ENCODE measurements at regions not wholly inside any gene's neighbourhood (a gene's known extent, or its start where the extent isn't known, plus 50 kb on each side); places are given as distances from the start of the nearest gene placed in this dataset.

DNA sequence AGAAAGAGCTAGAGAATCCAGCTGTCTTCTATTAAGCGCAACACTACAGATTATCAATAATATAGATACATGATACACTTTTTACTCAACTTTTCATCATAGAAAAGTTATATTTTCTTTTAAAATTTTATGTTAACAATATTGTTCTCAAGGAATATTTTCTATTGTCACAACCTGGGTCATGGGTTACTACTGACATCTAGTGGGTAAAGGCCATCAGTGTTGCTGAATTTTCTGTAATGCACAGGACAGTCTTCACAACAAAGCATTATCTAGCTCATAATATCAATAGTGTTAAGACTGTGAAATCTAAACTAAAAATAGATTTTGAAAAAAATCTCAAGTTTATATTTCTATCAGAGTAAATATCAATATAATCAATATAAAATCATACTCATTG, 209.8 kb downstream of the ZNF33B start:
- H3K9me3 ChIP-seq, result no peaks in the 10 kb centered on the region
- DNase-seq (no peak), ATAC-seq (no peak)
- intact Hi-C loops (cut with DNase I, micrococcal nuclease), result no loop called here
- no peak overlapping the region for H3K4me3 ChIP-seq
- no peak for TF ChIP-seq CTCF (IDR thresholded peaks at IDR 0.05)
- no peaks in the 10 kb centered on the region for H3K4me1 ChIP-seq (ENCODE audit: low read depth)
- H3K36me3 ChIP-seq (ENCODE audit: low read depth), result no peaks in the 10 kb centered on the region

DNA sequence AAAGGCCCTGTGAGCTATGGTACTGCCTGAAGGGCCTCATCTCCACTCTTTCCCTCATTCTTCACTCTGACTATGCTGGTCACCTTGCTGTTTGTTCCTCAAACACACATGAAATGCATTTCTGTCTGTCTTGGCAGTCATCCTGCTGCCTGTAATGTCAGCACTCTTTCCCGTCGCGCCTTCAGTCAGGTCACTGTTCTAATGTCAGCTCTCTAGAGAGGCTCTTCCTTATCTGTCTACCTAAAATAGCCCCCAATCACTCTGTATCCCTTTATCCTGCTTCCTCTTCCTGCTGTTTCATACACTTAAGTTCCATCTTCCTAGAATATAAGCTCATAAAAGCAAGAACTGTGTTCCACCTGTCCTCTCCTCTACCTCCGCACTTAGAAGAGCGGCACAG, 215.5 kb downstream of the ZNF33B start:
- Histone ChIP-seq H3K36me3 (ENCODE audit: low read depth) (no peaks in the 10 kb centered on the region), H3K4me1 (ENCODE audit: low read depth) (no peaks in the 10 kb centered on the region), H3K9me3 (peaks cover 16% of the 10 kb centered on the region), H3K4me3 (no peak overlapping the region)
- DNase-seq (no peak), ATAC-seq (no peak)
- TF ChIP-seq CTCF (IDR thresholded peaks at IDR 0.05), result no peak
- intact Hi-C loops (cut with DNase I, micrococcal nuclease), result no loop called here

- H3K9me3 ChIP-seq, result peaks cover 19% of the 10 kb centered on the region
- TF ChIP-seq CTCF (IDR thresholded peaks at IDR 0.05), result no peak
- no peak overlapping the region for H3K4me3 ChIP-seq
- H3K4me1 ChIP-seq (ENCODE audit: low read depth), result no peaks in the 10 kb centered on the region
- ATAC-seq (no peak), DNase-seq (no peak)
- H3K36me3 ChIP-seq (ENCODE audit: low read depth), result no peaks in the 10 kb centered on the region
- intact Hi-C loops (cut with DNase I, micrococcal nuclease), result no loop called here
Measured at GRCh38 chr10:42421812-42422211, 216.6 kb downstream of the ZNF33B start.

GRCh38 chr10:42419789-42420188, 218.6 kb downstream of the ZNF33B start:
- no peak for TF ChIP-seq CTCF (IDR thresholded peaks at IDR 0.05)
- H3K36me3 ChIP-seq (ENCODE audit: low read depth), result no peaks in the 10 kb centered on the region
- no peak overlapping the region for H3K4me3 ChIP-seq
- ATAC-seq (no peak), DNase-seq (no peak)
- no peaks in the 10 kb centered on the region for H3K4me1 ChIP-seq (ENCODE audit: low read depth)
- intact Hi-C loops (cut with DNase I, micrococcal nuclease), result no loop called here
- H3K9me3 ChIP-seq, result peaks cover 19% of the 10 kb centered on the region

DNA sequence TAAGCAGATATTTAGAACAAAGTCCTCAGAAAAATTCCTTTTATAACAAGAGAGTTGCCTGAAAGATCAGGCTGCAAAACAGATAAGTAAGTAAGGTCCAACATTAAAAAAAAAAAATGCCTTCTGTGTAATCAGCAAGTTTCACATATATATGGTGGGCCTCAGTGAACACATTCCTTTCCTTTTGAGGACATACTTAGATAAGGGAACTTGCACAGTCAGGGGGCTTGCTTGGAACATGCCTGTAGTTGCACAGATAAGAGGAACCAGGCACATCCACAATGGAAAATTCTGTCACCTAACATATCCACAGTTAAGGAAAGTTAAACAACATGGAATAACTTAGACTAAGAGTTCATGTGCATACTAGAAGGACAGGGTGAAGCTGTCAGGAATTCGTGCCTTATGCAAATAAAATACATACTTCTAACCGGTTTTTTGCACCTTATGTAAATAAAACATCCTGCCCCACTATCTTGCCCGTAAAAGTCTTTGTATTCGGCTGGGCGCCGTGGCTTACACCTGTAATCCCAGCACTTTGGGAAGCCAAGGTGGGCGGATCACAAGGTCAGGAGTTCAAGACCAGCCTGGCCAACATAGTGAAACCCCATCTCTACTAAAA, 257.3 kb downstream of the ZNF33B start:
- intact Hi-C loops (cut with DNase I, micrococcal nuclease), result no loop called here
- ATAC-seq, result no peak

More for the DNA sequence above, 257.3 kb downstream of the ZNF33B start:
- Histone ChIP-seq H3K4me3 (no peak overlapping the region), H3K36me3 (ENCODE audit: low read depth) (no peaks in the 10 kb centered on the region), H3K4me1 (ENCODE audit: low read depth) (no peaks in the 10 kb centered on the region), H3K9me3 (peaks cover 68% of the 10 kb centered on the region)
- no peak for TF ChIP-seq CTCF (IDR thresholded peaks at IDR 0.05)
- DNase-seq, result no peak

All from mucosa of descending colon (tissue), 3 donors.